ENCODE measurements at regions not wholly inside any gene's neighbourhood (a gene's known extent, or its start where the extent isn't known, plus 50 kb on each side); places are given as distances from the start of the nearest gene placed in this dataset.

- no peak for TF ChIP-seq TAF1 (IDR thresholded peaks at IDR 0.05; ENCODE audit: low read depth)
- TF ChIP-seq RAD21 (conservative IDR thresholded peaks at IDR 0.05) = no peak
- Histone ChIP-seq H3K9me2 (ENCODE audit: insufficient read depth, low read length) (no peaks in the 10 kb centered on the region), H3K9ac (ENCODE audit: low read length) (no peak overlapping the region), H3K36me3 (ENCODE audit: insufficient read depth, low read length) (no peaks in the 10 kb centered on the region), H3K79me2 (replicated peaks; ENCODE audit: insufficient read depth, low read length) (no peaks in the 10 kb centered on the region), H3K27me3 (ENCODE audit: insufficient read depth, low read depth, low read length) (no peaks in the 10 kb centered on the region), H3F3A (ENCODE audit: insufficient read depth, low read length, poor library complexity, severe bottlenecking) (no peaks in the 10 kb centered on the region), H4K20me1 (ENCODE audit: insufficient read depth) (no peaks in the 10 kb centered on the region), H3K27ac (ENCODE audit: low read length) (no peak overlapping the region), H3K4me3 (ENCODE audit: low read length) (no peak overlapping the region), H3K9me3 (ENCODE audit: low read length) (no peaks in the 10 kb centered on the region), H2AFZ (ENCODE audit: low read depth, low read length) (no peak overlapping the region), H3K4me2 (ENCODE audit: low read length) (no peak overlapping the region)
These were observed 519.6 kb downstream of the NTRK3 start for GRCh38 chr15:87736891-87737389.

- TF ChIP-seq MXI1 (conservative IDR thresholded peaks at IDR 0.05; ENCODE audit: poor library complexity, severe bottlenecking) (no peak), EZH2 (IDR thresholded peaks at IDR 0.05; ENCODE audit: borderline replicate concordance, insufficient read depth, low read length, poor library complexity, severe bottlenecking) (no peak), EP300 (conservative IDR thresholded peaks at IDR 0.05; ENCODE audit: poor library complexity, severe bottlenecking) (no peak), TAF1 (IDR thresholded peaks at IDR 0.05; ENCODE audit: low read depth) (no peak), RAD21 (conservative IDR thresholded peaks at IDR 0.05) (no peak), POLR2AphosphoS5 (IDR thresholded peaks at IDR 0.05) (no peak), CTCF (IDR thresholded peaks at IDR 0.05; ENCODE audit: poor library complexity, severe bottlenecking) (no peak), SMC3 (conservative IDR thresholded peaks at IDR 0.05; ENCODE audit: poor library complexity) (no peak)
- Histone ChIP-seq H3K9me2 (ENCODE audit: insufficient read depth, low read length) (no peaks in the 10 kb centered on the region), H3K4me2 (ENCODE audit: low read length) (no peak overlapping the region), H3K9ac (ENCODE audit: low read length) (no peak overlapping the region), H3K27ac (ENCODE audit: low read length) (no peak overlapping the region), H3K79me2 (replicated peaks; ENCODE audit: insufficient read depth, low read length) (no peaks in the 10 kb centered on the region), H3K27me3 (ENCODE audit: insufficient read depth, low read depth, low read length) (no peaks in the 10 kb centered on the region), H3K36me3 (ENCODE audit: insufficient read depth, low read length) (no peaks in the 10 kb centered on the region), H3F3A (ENCODE audit: insufficient read depth, low read length, poor library complexity, severe bottlenecking) (no peaks in the 10 kb centered on the region), H3K9me3 (ENCODE audit: low read length) (no peaks in the 10 kb centered on the region), H2AFZ (ENCODE audit: low read depth, low read length) (no peak overlapping the region), H3K4me3 (ENCODE audit: low read length) (no peak overlapping the region), H4K20me1 (ENCODE audit: insufficient read depth) (no peaks in the 10 kb centered on the region)
These were observed 520.1 kb downstream of the NTRK3 start for GRCh38 chr15:87736401-87736800.

DNA sequence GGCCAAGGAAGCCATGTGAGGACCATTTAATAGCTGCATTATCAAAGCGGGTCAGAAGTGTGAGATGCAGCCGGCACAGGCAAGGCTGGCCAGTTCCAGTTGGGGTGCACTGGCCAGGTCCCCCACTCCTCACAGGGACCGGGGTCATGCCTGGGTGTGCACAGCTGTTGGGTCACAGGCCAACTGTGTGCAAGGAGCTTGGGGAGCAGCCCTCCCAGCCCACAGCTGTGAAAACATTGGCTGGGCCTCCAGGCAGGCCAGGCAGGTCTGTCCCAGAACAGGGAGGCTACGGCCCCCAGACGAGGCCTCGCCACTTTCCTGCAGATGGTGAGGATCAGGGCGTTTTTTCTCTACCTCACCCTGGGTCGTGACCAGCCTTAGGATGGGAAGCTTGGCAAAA, 521.0 kb downstream of the NTRK3 start:
- Histone ChIP-seq H3K4me2 (ENCODE audit: low read length) (no peak overlapping the region), H4K20me1 (ENCODE audit: insufficient read depth) (no peaks in the 10 kb centered on the region), H3K9me2 (ENCODE audit: insufficient read depth, low read length) (no peaks in the 10 kb centered on the region), H3K79me2 (replicated peaks; ENCODE audit: insufficient read depth, low read length) (no peaks in the 10 kb centered on the region), H3K9me3 (ENCODE audit: low read length) (no peaks in the 10 kb centered on the region), H3K4me3 (ENCODE audit: low read length) (no peak overlapping the region), H3K36me3 (ENCODE audit: insufficient read depth, low read length) (no peaks in the 10 kb centered on the region), H3K9ac (ENCODE audit: low read length) (no peak overlapping the region), H3K27ac (ENCODE audit: low read length) (no peak overlapping the region), H2AFZ (ENCODE audit: low read depth, low read length) (no peak overlapping the region), H3F3A (ENCODE audit: insufficient read depth, low read length, poor library complexity, severe bottlenecking) (no peaks in the 10 kb centered on the region), H3K27me3 (ENCODE audit: insufficient read depth, low read depth, low read length) (no peaks in the 10 kb centered on the region)
- TF ChIP-seq TAF1 (IDR thresholded peaks at IDR 0.05; ENCODE audit: low read depth) (no peak), SMC3 (conservative IDR thresholded peaks at IDR 0.05; ENCODE audit: poor library complexity) (no peak)
- TF ChIP-seq, protein P1, sequence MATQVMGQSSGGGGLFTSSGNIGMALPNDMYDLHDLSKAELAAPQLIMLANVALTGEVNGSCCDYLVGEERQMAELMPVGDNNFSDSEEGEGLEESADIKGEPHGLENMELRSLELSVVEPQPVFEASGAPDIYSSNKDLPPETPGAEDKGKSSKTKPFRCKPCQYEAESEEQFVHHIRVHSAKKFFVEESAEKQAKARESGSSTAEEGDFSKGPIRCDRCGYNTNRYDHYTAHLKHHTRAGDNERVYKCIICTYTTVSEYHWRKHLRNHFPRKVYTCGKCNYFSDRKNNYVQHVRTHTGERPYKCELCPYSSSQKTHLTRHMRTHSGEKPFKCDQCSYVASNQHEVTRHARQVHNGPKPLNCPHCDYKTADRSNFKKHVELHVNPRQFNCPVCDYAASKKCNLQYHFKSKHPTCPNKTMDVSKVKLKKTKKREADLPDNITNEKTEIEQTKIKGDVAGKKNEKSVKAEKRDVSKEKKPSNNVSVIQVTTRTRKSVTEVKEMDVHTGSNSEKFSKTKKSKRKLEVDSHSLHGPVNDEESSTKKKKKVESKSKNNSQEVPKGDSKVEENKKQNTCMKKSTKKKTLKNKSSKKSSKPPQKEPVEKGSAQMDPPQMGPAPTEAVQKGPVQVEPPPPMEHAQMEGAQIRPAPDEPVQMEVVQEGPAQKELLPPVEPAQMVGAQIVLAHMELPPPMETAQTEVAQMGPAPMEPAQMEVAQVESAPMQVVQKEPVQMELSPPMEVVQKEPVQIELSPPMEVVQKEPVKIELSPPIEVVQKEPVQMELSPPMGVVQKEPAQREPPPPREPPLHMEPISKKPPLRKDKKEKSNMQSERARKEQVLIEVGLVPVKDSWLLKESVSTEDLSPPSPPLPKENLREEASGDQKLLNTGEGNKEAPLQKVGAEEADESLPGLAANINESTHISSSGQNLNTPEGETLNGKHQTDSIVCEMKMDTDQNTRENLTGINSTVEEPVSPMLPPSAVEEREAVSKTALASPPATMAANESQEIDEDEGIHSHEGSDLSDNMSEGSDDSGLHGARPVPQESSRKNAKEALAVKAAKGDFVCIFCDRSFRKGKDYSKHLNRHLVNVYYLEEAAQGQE (IDR thresholded peaks at IDR 0.05; ENCODE audit: borderline replicate concordance) = no peak

Measured in neural cell (in vitro differentiated cells).